MCF 10A (cell line): ENCODE measurements at regions not wholly inside any gene's neighbourhood (a gene's known extent, or its start where the extent isn't known, plus 50 kb on each side); places are given as distances from the start of the nearest gene placed in this dataset.

Experiments used
- BruUV-seq: library from RNA; stranded (reverse); fragments of 400-500 nt; replicated peaks from 2 replicates; lab custom pipeline; 2021; lab: Mats Ljungman, UMichigan
- CTCF ChIA-PET: fragments of 300-600 bp; sonication (Branson Sonifier 250); formaldehyde crosslinking; extraction: SDS; loops from one replicate; lab custom pipeline; 2021; ENCODE audit warnings: antibody characterized with exemption, inconsistent platforms; lab: Yijun Ruan, JAX
- POLR2A ChIA-PET: fragments of 300-600, 350-650 bp; sonication (Branson Sonifier 250); formaldehyde crosslinking; extraction: SDS; loops from one replicate; lab custom pipeline; 2020; ENCODE audit warnings: antibody characterized with exemption, inconsistent platforms; lab: Yijun Ruan, JAX
- DNase-seq: peaks from one replicate; pipeline ENCODE4 v3.0.0-alpha.2; 2018; ENCODE audit not compliant: unreplicated experiment
- H3K27ac Mint-ChIP-seq: one replicate; pipeline ENCODE4 v1.8.0; 2022; ENCODE audit warnings: mild to moderate bottlenecking, low read depth, mixed read lengths; ENCODE audit not compliant: unreplicated experiment
- H3K27me3 Mint-ChIP-seq: one replicate; pipeline ENCODE4 v1.8.0; 2022; ENCODE audit warnings: mixed read lengths; ENCODE audit not compliant: insufficient read depth, unreplicated experiment
- H3K36me3 Mint-ChIP-seq: one replicate; pipeline ENCODE4 v1.8.0; 2022; ENCODE audit warnings: mild to moderate bottlenecking, moderate library complexity, mixed read lengths; ENCODE audit not compliant: insufficient read depth, unreplicated experiment
- H3K4me1 Mint-ChIP-seq: one replicate; pipeline ENCODE4 v1.8.0; 2022; ENCODE audit warnings: mixed read lengths; ENCODE audit not compliant: insufficient read depth, unreplicated experiment
- H3K4me3 Mint-ChIP-seq: one replicate; pipeline ENCODE4 v1.8.0; 2022; ENCODE audit warnings: mild to moderate bottlenecking, moderate library complexity, mixed read lengths; ENCODE audit not compliant: unreplicated experiment
- H3K9me3 Mint-ChIP-seq: one replicate; pipeline ENCODE4 v1.8.0; 2022; ENCODE audit warnings: mixed read lengths; ENCODE audit not compliant: unreplicated experiment
- intact Hi-C: fragments of 100-400 bp; cut with micrococcal nuclease; formaldehyde crosslinking; loops from 2 replicates; pipeline ENCODE4 v1.14.1; 2022
- TF ChIP-seq, protein P1 (sequence below): fragments of 200-600 bp; IDR thresholded peaks from one replicate; pipeline ENCODE4 v1.8.0; 2022; ENCODE audit warnings: antibody characterized with exemption, mild to moderate bottlenecking; ENCODE audit not compliant: unreplicated experiment

- POLR2A ChIA-PET = interaction anchor here (0.6 to 1.6 kb wide), 4 partner anchors 9 to 661 kb away, joined by 3 to 6 read pairs (median 3); no protein-coding TSS in a partner anchor
- TF ChIP-seq, protein P1, sequence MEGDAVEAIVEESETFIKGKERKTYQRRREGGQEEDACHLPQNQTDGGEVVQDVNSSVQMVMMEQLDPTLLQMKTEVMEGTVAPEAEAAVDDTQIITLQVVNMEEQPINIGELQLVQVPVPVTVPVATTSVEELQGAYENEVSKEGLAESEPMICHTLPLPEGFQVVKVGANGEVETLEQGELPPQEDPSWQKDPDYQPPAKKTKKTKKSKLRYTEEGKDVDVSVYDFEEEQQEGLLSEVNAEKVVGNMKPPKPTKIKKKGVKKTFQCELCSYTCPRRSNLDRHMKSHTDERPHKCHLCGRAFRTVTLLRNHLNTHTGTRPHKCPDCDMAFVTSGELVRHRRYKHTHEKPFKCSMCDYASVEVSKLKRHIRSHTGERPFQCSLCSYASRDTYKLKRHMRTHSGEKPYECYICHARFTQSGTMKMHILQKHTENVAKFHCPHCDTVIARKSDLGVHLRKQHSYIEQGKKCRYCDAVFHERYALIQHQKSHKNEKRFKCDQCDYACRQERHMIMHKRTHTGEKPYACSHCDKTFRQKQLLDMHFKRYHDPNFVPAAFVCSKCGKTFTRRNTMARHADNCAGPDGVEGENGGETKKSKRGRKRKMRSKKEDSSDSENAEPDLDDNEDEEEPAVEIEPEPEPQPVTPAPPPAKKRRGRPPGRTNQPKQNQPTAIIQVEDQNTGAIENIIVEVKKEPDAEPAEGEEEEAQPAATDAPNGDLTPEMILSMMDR = no peak
- DNase-seq = no peak
- Mint-ChIP-seq H3K9me3 (peaks cover 7% of the 10 kb centered on the region), H3K27ac (no peak overlapping the region), H3K4me3 (no peak overlapping the region), H3K4me1 (peaks cover 12% of the 10 kb centered on the region), H3K36me3 (no peaks in the 10 kb centered on the region), H3K27me3 (no peaks in the 10 kb centered on the region)
- BruUV-seq = no TSS peak
- intact Hi-C loops = no loop called here
- CTCF ChIA-PET = interaction anchor here (0.6 to 1.5 kb wide), 6 partner anchors 25 to 1683 kb away, joined by 3 to 5 read pairs (median 3); no protein-coding TSS in a partner anchor
These were observed 53.0 kb upstream of the DUSP10 start for GRCh38 chr1:221794935-221795334.

DNA sequence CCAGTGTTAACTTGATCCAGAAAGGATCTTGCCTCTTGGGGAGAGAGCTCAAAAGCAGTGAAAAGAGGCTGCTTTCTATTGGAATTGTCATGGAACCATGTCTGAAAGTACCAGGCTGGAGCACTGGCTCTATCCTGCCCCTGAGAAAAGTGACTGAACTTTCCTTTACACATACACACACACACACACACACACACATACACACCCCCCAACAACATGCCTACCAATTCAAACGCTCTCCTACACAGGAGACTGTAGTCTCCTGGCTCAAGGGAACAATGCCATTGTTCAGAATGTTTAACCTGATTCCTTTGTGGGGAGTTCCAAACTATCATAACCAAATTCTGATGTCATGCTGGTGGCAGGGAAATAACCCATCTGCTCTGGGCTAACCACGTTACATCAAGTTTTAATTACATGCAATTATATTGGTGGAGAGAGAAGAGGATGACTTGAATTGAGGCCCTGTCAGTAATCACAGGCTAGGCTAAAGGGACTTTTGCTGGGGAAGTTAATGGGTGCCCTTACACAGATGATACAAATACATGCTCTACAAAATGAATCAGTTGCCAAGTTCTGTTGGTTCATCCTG, 52.3 kb upstream of the DUSP10 start:
- H3K36me3 Mint-ChIP-seq = no peaks in the 10 kb centered on the region
- TF ChIP-seq, protein P1 = no peak
- peaks cover 12% of the 10 kb centered on the region for H3K4me1 Mint-ChIP-seq
- CTCF ChIA-PET = interaction anchor here (0.6 to 1.5 kb wide), 2 partner anchors 24 to 326 kb away, joined by 3 read pairs; no protein-coding TSS in a partner anchor
- no TSS peak for BruUV-seq
- no peak overlapping the region for H3K27ac Mint-ChIP-seq
- no peaks in the 10 kb centered on the region for H3K9me3 Mint-ChIP-seq
- no peak overlapping the region for H3K4me3 Mint-ChIP-seq
- POLR2A ChIA-PET = interaction anchor here (0.5 to 1.6 kb wide), 6 partner anchors 8 to 660 kb away, joined by 3 to 6 read pairs (median 3); no protein-coding TSS in a partner anchor
- intact Hi-C loops = no loop called here
- no peak for DNase-seq
- H3K27me3 Mint-ChIP-seq = no peaks in the 10 kb centered on the region

DNA sequence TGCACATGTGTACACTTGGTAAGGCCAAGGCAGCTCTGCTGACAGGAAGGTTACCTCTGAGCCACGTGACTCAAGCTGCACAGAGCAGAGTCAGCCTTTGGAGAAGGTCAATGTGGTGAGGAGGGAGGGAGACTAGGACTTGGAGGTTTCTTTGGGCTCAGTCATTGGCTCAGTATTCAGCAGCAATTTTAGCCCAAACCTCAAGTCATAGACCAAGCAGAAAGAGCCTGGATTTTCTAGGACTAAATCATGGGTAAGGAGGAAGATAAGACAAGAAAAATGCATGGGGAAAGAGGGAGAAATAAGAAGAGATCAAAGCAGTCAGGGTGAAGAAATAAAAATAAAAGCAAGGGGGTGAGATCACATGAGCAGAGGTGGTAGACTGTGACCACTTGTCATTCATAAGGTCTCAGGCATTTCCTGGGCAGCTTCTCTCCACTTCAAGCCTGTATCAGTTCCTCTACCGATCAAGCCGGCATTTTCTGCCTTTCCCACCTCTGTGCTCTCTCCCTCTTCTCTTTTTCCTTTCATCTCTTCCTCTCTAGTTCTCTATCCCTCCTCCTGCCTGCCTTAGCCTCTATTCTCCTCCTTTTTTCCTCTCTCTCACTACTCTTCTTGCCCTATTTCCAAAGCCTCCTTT, 51.7 kb upstream of the DUSP10 start:
- CTCF ChIA-PET = interaction anchor here (0.6 kb wide), 1 partner anchor 326 kb away, joined by 3 read pairs; no protein-coding TSS in a partner anchor
- no peak for DNase-seq
- no peaks in the 10 kb centered on the region for H3K36me3 Mint-ChIP-seq
- POLR2A ChIA-PET = interaction anchor here (0.8 to 1.5 kb wide), 2 partner anchors 9 to 14 kb away, joined by 3 read pairs; no protein-coding TSS in a partner anchor
- no peaks in the 10 kb centered on the region for H3K27me3 Mint-ChIP-seq
- BruUV-seq = no TSS peak
- H3K4me1 Mint-ChIP-seq = peaks cover 12% of the 10 kb centered on the region
- no peak overlapping the region for H3K27ac Mint-ChIP-seq
- intact Hi-C loops = no loop called here
- H3K4me3 Mint-ChIP-seq = no peak overlapping the region
- TF ChIP-seq, protein P1 = no peak
- H3K9me3 Mint-ChIP-seq = no peaks in the 10 kb centered on the region

GRCh38 chr1:221791846-221792245, 50.0 kb upstream of the DUSP10 start:
- H3K27me3 Mint-ChIP-seq = no peaks in the 10 kb centered on the region
- no peak overlapping the region for H3K27ac Mint-ChIP-seq
- BruUV-seq = no TSS peak
- no peaks in the 10 kb centered on the region for H3K9me3 Mint-ChIP-seq
- H3K4me1 Mint-ChIP-seq = peaks cover 12% of the 10 kb centered on the region
- POLR2A ChIA-PET = no interaction called here
- no peak for DNase-seq
- intact Hi-C loops = no loop called here
- H3K36me3 Mint-ChIP-seq = no peaks in the 10 kb centered on the region
- TF ChIP-seq, protein P1 = no peak
- CTCF ChIA-PET = no interaction called here
- no peak overlapping the region for H3K4me3 Mint-ChIP-seq
